Muscle layer of duodenum (tissue), 2 donors: ENCODE measurements at regions not wholly inside any gene's neighbourhood (a gene's known extent, or its start where the extent isn't known, plus 50 kb on each side); places are given as distances from the start of the nearest gene placed in this dataset.
"Not testable (repeated sequence)": the region's sequence is repeated elsewhere in the genome, so short reads cannot be mapped to it uniquely, and the experiment has no call there.

Experiments used
- H3K27ac ChIP-seq: one replicate; pipeline ENCODE4 v1.7.0; 2013; ENCODE audit warnings: mild to moderate bottlenecking, low read length
- H3K27me3 ChIP-seq: one replicate; pipeline ENCODE4 v1.7.0; 2013; ENCODE audit warnings: low read depth, mild to moderate bottlenecking, control low read depth, low read length
- H3K36me3 ChIP-seq, 2 donors: one replicate each; pipeline ENCODE4 v1.7.0; 2013; ENCODE audit warnings: low read length in 2 of 2, control low read depth in 1 of 2, mild to moderate bottlenecking in 1 of 2; ENCODE audit not compliant: insufficient read depth in 2 of 2, control insufficient read depth in 1 of 2
- H3K4me1 ChIP-seq, 2 donors: one replicate each; pipeline ENCODE4 v1.7.0; 2013; ENCODE audit warnings: low read length in 2 of 2, mild to moderate bottlenecking in 2 of 2, control low read depth in 1 of 2, moderate library complexity in 1 of 2; ENCODE audit not compliant: insufficient read depth in 2 of 2, control insufficient read depth in 1 of 2
- H3K4me3 ChIP-seq, 2 donors: one replicate each; pipeline ENCODE4 v1.7.0; 2013; ENCODE audit warnings: low read length in 2 of 2, low read depth in 1 of 2, mild to moderate bottlenecking in 1 of 2
- H3K9me3 ChIP-seq, 2 donors: one replicate each; pipeline ENCODE4 v1.7.0; 2013; ENCODE audit warnings: low read length in 2 of 2, control low read depth in 1 of 2, mild to moderate bottlenecking in 1 of 2; ENCODE audit not compliant: control insufficient read depth in 1 of 2
- donor health status: healthy.

DNA sequence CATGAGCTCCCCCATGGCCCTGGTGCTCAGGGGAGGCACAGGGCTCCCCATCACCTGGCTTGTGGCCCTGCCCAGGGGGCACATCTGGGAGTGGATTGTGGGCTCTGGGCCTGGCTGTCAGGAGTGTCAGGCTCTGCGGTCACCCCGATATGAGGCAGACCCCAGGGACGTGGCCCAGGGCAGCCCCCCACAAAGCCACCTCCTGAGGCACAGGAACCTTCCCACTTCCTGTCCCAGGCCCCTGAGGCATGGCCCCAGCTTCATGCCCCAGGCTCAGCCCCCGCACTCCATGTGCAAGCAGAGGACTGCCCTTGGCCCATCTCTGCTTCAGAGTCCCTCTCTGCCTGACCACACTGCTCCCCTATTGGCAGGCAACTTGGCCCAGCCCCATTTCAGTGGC lies 160.3 kb downstream of the PCTP start:
- Histone ChIP-seq H3K27ac (no peak overlapping the region), H3K36me3 (no peaks in the 10 kb centered on the region), H3K9me3 (no peaks in the 10 kb centered on the region), H3K27me3 (no peaks in the 10 kb centered on the region), H3K4me1 (no peaks in the 10 kb centered on the region), H3K4me3 (no peak overlapping the region)

DNA sequence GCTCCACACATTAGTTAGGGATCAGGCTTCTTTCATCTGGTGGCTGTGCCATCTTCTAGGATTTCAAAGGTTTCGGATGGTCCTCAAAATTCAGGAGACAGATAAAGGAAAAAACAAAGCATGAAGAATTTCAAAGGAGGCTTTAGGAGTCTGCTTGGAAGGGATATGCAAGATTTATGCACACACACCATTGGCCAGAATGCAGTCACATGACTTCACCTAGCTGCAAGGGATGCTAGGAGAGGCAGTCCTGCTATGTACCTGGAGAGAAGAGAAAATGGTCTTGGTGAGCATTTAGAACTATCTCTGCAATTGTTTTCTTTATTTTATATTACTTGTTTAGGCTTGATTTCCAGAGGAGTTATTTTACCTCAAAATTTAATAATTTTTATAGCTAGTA lies 174.6 kb downstream of the PCTP start:
- Histone ChIP-seq H3K27ac (no peak overlapping the region), H3K4me1 (no peaks in the 10 kb centered on the region), H3K36me3 (no peaks in the 10 kb centered on the region)

GRCh38 chr17:55926276-55926990 lies 175.6 kb downstream of the PCTP start:
- Histone ChIP-seq H3K27ac (no peak overlapping the region), H3K4me3 (no peak overlapping the region), H3K4me1 (no peaks in the 10 kb centered on the region), H3K9me3 (no peaks in the 10 kb centered on the region), H3K27me3 (no peaks in the 10 kb centered on the region), H3K36me3 (no peaks in the 10 kb centered on the region)

More for the DNA sequence above, 174.6 kb downstream of the PCTP start:
- no peak overlapping the region for H3K4me3 ChIP-seq
- no peaks in the 10 kb centered on the region for H3K27me3 ChIP-seq
- H3K9me3 ChIP-seq, result no peaks in the 10 kb centered on the region

GRCh38 chr17:55930291-55930809 lies 179.5 kb downstream of the PCTP start:
- Histone ChIP-seq H3K4me1 (no peaks in the 10 kb centered on the region), H3K9me3 (no peaks in the 10 kb centered on the region), H3K4me3 (no peak overlapping the region), H3K27me3 (no peaks in the 10 kb centered on the region), H3K36me3 (no peaks in the 10 kb centered on the region), H3K27ac (no peak overlapping the region)

DNA sequence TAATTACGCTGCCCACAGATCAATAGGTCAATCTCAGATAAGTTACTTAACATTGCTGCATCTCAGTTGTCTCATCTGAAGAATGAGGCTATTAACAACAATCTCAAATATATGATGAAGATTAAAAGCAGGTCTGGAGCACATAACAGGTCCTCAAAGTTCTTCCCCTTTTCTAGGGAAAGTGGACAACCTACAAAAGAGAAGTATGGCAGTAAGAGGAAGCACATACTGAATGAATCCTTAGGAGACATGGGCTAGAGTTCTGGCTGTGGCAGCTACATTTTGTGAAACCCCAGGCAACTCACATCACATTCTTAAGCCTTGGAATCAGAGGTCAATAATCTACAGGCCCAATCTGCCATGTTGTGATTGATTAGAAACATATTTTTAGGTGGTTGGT lies 180.6 kb downstream of the PCTP start:
- Histone ChIP-seq H3K27me3 (no peaks in the 10 kb centered on the region), H3K4me1 (no peaks in the 10 kb centered on the region), H3K9me3 (no peaks in the 10 kb centered on the region), H3K4me3 (no peak overlapping the region), H3K27ac (no peak overlapping the region), H3K36me3 (no peaks in the 10 kb centered on the region)

DNA sequence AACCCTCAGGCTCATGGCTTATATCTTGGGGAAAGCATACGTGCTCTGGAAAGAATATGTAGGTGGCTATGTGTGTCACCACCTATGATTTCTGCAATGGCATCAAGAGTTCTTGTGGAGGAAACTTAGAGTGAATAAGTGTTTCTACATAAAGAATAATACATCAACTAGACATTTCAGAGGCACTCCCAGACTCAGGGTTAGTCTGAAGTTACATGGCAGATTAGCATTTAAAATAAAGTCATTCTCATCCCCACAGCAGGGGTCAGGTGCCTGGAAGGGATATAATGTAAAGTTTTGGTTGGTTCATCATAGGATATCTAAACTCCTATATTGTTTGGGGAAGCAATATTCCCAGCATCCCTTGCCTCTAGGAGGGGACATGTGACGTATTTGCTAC lies 182.1 kb downstream of the PCTP start:
- H3K9me3 ChIP-seq, result no peaks in the 10 kb centered on the region
- H3K27ac ChIP-seq, result no peak overlapping the region
- no peak overlapping the region for H3K4me3 ChIP-seq
- H3K27me3 ChIP-seq, result no peaks in the 10 kb centered on the region
- H3K36me3 ChIP-seq, result no peaks in the 10 kb centered on the region
- H3K4me1 ChIP-seq, result no peaks in the 10 kb centered on the region

GRCh38 chr17:55939181-55939810 lies 188.4 kb downstream of the PCTP start:
- H3K9me3 ChIP-seq, H3K4me1 ChIP-seq, H3K4me3 ChIP-seq, H3K36me3 ChIP-seq, H3K27ac ChIP-seq, H3K27me3 ChIP-seq: not testable (repeated sequence)

- Histone ChIP-seq H3K36me3 (no peaks in the 10 kb centered on the region), H3K27ac (no peak overlapping the region), H3K27me3 (no peaks in the 10 kb centered on the region), H3K4me1 (no peaks in the 10 kb centered on the region), H3K9me3 (no peaks in the 10 kb centered on the region), H3K4me3 (no peak overlapping the region)
Observed at GRCh38 chr17:55959756-55960155, 193.5 kb upstream of the ANKFN1 start.

GRCh38 chr17:55961386-55961785 lies 191.9 kb upstream of the ANKFN1 start:
- Histone ChIP-seq H3K9me3 (no peaks in the 10 kb centered on the region), H3K27me3 (no peaks in the 10 kb centered on the region), H3K4me3 (no peak overlapping the region), H3K27ac (no peak overlapping the region), H3K4me1 (no peaks in the 10 kb centered on the region), H3K36me3 (no peaks in the 10 kb centered on the region)

DNA sequence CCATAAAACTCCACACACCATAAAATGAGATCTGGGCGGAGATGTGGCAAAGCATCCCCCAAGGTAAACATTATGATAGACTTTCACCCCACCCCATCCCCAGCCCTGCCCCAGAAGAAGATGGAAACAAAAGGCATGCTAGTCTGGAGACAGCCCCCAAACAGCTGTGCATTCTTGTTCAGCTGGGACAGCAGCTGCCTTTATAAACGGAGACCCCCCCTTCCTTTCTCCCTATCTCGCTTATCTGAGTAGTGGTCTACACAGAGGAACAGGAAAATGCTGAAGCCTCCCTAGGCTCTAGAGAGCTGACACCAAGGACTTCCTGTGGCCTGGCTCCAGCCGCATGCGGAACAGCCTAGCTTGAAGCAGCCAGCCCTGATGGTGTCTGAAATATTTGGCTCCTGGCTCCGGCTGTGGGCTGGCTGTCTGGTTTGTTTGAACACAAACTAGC lies 190.3 kb upstream of the ANKFN1 start:
- H3K27me3 ChIP-seq, result no peaks in the 10 kb centered on the region
- H3K4me3 ChIP-seq, result no peak overlapping the region
- H3K4me1 ChIP-seq, result no peaks in the 10 kb centered on the region
- no peaks in the 10 kb centered on the region for H3K36me3 ChIP-seq
- no peak overlapping the region for H3K27ac ChIP-seq
- no peaks in the 10 kb centered on the region for H3K9me3 ChIP-seq

DNA sequence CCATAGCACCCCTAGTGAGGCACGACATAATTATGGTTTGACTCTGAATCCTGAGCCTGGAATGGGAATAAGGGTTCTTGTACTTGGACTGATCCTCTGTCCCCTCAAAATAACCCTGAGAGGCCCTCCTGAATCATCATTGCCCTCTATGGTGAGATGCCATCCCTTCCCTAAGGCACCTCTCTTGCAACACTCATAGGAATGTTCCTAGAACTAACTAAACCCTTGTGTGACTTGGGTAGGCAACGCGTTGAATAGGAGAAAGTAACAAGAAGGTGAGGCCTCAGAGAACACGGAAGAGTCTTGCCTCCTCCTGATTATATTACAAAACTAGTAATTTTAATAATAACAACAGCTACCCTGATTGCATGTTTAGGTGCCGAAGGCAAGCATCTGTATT lies 189.1 kb upstream of the ANKFN1 start:
- no peaks in the 10 kb centered on the region for H3K4me1 ChIP-seq
- H3K4me3 ChIP-seq, result no peak overlapping the region
- H3K9me3 ChIP-seq, result no peaks in the 10 kb centered on the region
- H3K27ac ChIP-seq, result no peak overlapping the region
- H3K36me3 ChIP-seq, result no peaks in the 10 kb centered on the region
- no peaks in the 10 kb centered on the region for H3K27me3 ChIP-seq
